Naive thymus-derived CD4-positive, alpha-beta T cell (primary cell): ENCODE measurements at regions not wholly inside any gene's neighbourhood (a gene's known extent, or its start where the extent isn't known, plus 50 kb on each side); places are given as distances from the start of the nearest gene placed in this dataset.

Experiments
- ATAC-seq: fragments of 150-1000 bp; cut with Tn5 transposase; 2 replicates; pipeline ENCODE4 v1.10.0; 2021; ENCODE audit warnings: mild to moderate bottlenecking, moderate library complexity
- CTCF ChIA-PET: fragments of 350-600 bp; sonication (Branson Sonifier 250); formaldehyde crosslinking; loops from one replicate; lab custom pipeline; 2021; ENCODE audit warnings: antibody characterized with exemption; lab: Charles Lee
- POLR2A ChIA-PET: fragments of 350-600 bp; sonication (Branson Sonifier 250); formaldehyde crosslinking; loops from one replicate; lab custom pipeline; 2021; ENCODE audit warnings: antibody characterized with exemption, inconsistent platforms; lab: Charles Lee
- DNase-seq, 9 donors: peaks; one replicate each; pipeline versions ENCODE4 v3.0.0 to v3.0.0-alpha.2; 2020 to 2022; ENCODE audit warnings: mixed read lengths in 1 of 9
- H3K27ac ChIP-seq: one replicate; pipeline ENCODE4 v1.7.0; 2013; ENCODE audit warnings: mild to moderate bottlenecking, low read depth, low read length, moderate library complexity
- H3K27me3 ChIP-seq, 2 donors: one replicate each; pipeline ENCODE4 v1.7.0; 2013; ENCODE audit warnings: low read length in 2 of 2, mild to moderate bottlenecking in 2 of 2, moderate library complexity in 2 of 2; ENCODE audit not compliant: control insufficient read depth in 2 of 2, insufficient read depth in 2 of 2
- H3K36me3 ChIP-seq, 3 experiments: 1 replicate in 2 of 3; 2 replicates in 1 of 3; pipeline ENCODE4 v1.7.0; 2013; ENCODE audit warnings: low read length in 3 of 3, mild to moderate bottlenecking in 3 of 3, moderate library complexity in 1 of 3; ENCODE audit not compliant: insufficient read depth in 3 of 3, control insufficient read depth in 2 of 3
- H3K4me1 ChIP-seq, 2 donors: one replicate each; pipeline ENCODE4 v1.7.0; 2013; ENCODE audit warnings: low read length in 2 of 2, mild to moderate bottlenecking in 2 of 2, moderate library complexity in 1 of 2; ENCODE audit not compliant: control insufficient read depth in 2 of 2, insufficient read depth in 2 of 2
- H3K4me3 ChIP-seq: 2 replicates; pipeline ENCODE4 v1.7.0; 2013; ENCODE audit warnings: mild to moderate bottlenecking, low read length
- H3K9me3 ChIP-seq, 3 experiments: 1 replicate in 2 of 3; 2 replicates in 1 of 3; pipeline ENCODE4 v1.7.0; 2013; ENCODE audit warnings: low read length in 3 of 3; ENCODE audit not compliant: control insufficient read depth in 2 of 3
- H3K27ac Mint-ChIP-seq, 9 donors: one replicate each; pipeline ENCODE4 v1.8.0; 2020 to 2022; ENCODE audit warnings: mixed read lengths in 9 of 9, mild to moderate bottlenecking in 8 of 9, moderate library complexity in 5 of 9, inconsistent platforms in 2 of 9
- H3K27me3 Mint-ChIP-seq, 5 donors: one replicate each; pipeline ENCODE4 v1.8.0; 2021 to 2022; ENCODE audit warnings: mixed read lengths in 5 of 5, mild to moderate bottlenecking in 1 of 5
- H3K36me3 Mint-ChIP-seq, 5 donors: one replicate each; pipeline ENCODE4 v1.8.0; 2020 to 2022; ENCODE audit warnings: mixed read lengths in 5 of 5, mild to moderate bottlenecking in 3 of 5, inconsistent platforms in 1 of 5
- H3K4me1 Mint-ChIP-seq, 7 donors: one replicate each; pipeline ENCODE4 v1.8.0; 2020 to 2022; ENCODE audit warnings: mixed read lengths in 7 of 7, mild to moderate bottlenecking in 3 of 7, inconsistent platforms in 1 of 7
- H3K4me3 Mint-ChIP-seq, 10 donors: one replicate each; pipeline ENCODE4 v1.8.0; 2020 to 2022; ENCODE audit warnings: mild to moderate bottlenecking in 10 of 10, mixed read lengths in 10 of 10, moderate library complexity in 6 of 10, inconsistent platforms in 2 of 10
- H3K9me3 Mint-ChIP-seq, 11 donors: one replicate each; pipeline ENCODE4 v1.8.0; 2020 to 2022; ENCODE audit warnings: mixed read lengths in 11 of 11, mild to moderate bottlenecking in 4 of 11, inconsistent platforms in 1 of 11, moderate library complexity in 1 of 11
- intact Hi-C, 2 donors: fragments of 100-400 bp; cut with micrococcal nuclease; formaldehyde crosslinking; loops; one replicate each; pipeline ENCODE4 v1.15.1; 2023

GRCh38 chr5:33282157-33282556, 158.6 kb upstream of the TARS1 start:
- ChIA-PET POLR2A (no interaction called here), CTCF (no interaction called here)
- ATAC-seq (no peak), DNase-seq (no peak)
- Histone ChIP-seq H3K27ac (no peak overlapping the region), H3K27me3 (no peaks in the 10 kb centered on the region), H3K4me1 (no peaks in the 10 kb centered on the region), H3K9me3 (no peaks in the 10 kb centered on the region), H3K4me3 (no peak overlapping the region), H3K36me3 (no peaks in the 10 kb centered on the region)
- H3K27me3 Mint-ChIP-seq, result no peaks in the 10 kb centered on the region
- no peaks in the 10 kb centered on the region for H3K36me3 Mint-ChIP-seq
- H3K27ac Mint-ChIP-seq, result no peak overlapping the region
- intact Hi-C loops, result no loop called here
- no peaks in the 10 kb centered on the region for H3K4me1 Mint-ChIP-seq
- no peak overlapping the region for H3K4me3 Mint-ChIP-seq
- H3K9me3 Mint-ChIP-seq, result peaks cover 0 to 8% (median 0%) of the 10 kb centered on the region in 11 donors

- Mint-ChIP-seq H3K27me3 (no peaks in the 10 kb centered on the region), H3K36me3 (no peaks in the 10 kb centered on the region), H3K4me1 (no peaks in the 10 kb centered on the region), H3K27ac (no peak overlapping the region), H3K4me3 (no peak overlapping the region), H3K9me3 (peaks cover 0 to 8% (median 0%) of the 10 kb centered on the region in 11 donors)
- no peaks in the 10 kb centered on the region for H3K9me3 ChIP-seq
- H3K27ac ChIP-seq, result no peak overlapping the region
- POLR2A ChIA-PET, result no interaction called here
- H3K4me1 ChIP-seq, result no peaks in the 10 kb centered on the region
- ATAC-seq (no peak), DNase-seq (no peak)
- H3K27me3 ChIP-seq, result no peaks in the 10 kb centered on the region
- H3K36me3 ChIP-seq, result no peaks in the 10 kb centered on the region
- CTCF ChIA-PET, result no interaction called here
- no peak overlapping the region for H3K4me3 ChIP-seq
- intact Hi-C loops, result no loop called here
Measured at GRCh38 chr5:33282696-33283095, 158.1 kb upstream of the TARS1 start.

- H3K36me3 ChIP-seq, result no peaks in the 10 kb centered on the region
- CTCF ChIA-PET, result no interaction called here
- Mint-ChIP-seq H3K27ac (no peak overlapping the region), H3K4me1 (no peaks in the 10 kb centered on the region), H3K9me3 (peaks cover 0 to 5% (median 0%) of the 10 kb centered on the region in 11 donors), H3K36me3 (no peaks in the 10 kb centered on the region), H3K4me3 (no peak overlapping the region), H3K27me3 (no peaks in the 10 kb centered on the region)
- POLR2A ChIA-PET, result no interaction called here
- H3K27ac ChIP-seq, result no peak overlapping the region
- H3K9me3 ChIP-seq, result no peaks in the 10 kb centered on the region
- no peak for ATAC-seq
- no peak for DNase-seq
- no peak overlapping the region for H3K4me3 ChIP-seq
- intact Hi-C loops, result no loop called here
- no peaks in the 10 kb centered on the region for H3K4me1 ChIP-seq
- H3K27me3 ChIP-seq, result no peaks in the 10 kb centered on the region
Measured at GRCh38 chr5:33283243-33283642, 157.5 kb upstream of the TARS1 start.

GRCh38 chr5:33284681-33285080, 156.1 kb upstream of the TARS1 start:
- H3K9me3 Mint-ChIP-seq, result peaks cover 0 to 3% (median 0%) of the 10 kb centered on the region in 11 donors
- H3K27me3 ChIP-seq, result no peaks in the 10 kb centered on the region
- no peak overlapping the region for H3K27ac ChIP-seq
- no peak overlapping the region for H3K27ac Mint-ChIP-seq
- no peaks in the 10 kb centered on the region for H3K4me1 Mint-ChIP-seq
- ChIA-PET CTCF (no interaction called here), POLR2A (no interaction called here)
- no peaks in the 10 kb centered on the region for H3K27me3 Mint-ChIP-seq
- intact Hi-C loops, result no loop called here
- H3K4me1 ChIP-seq, result no peaks in the 10 kb centered on the region
- no peak overlapping the region for H3K4me3 Mint-ChIP-seq
- DNase-seq, result no peak
- no peaks in the 10 kb centered on the region for H3K36me3 Mint-ChIP-seq
- ATAC-seq, result no peak
- H3K9me3 ChIP-seq, result no peaks in the 10 kb centered on the region
- no peak overlapping the region for H3K4me3 ChIP-seq
- no peaks in the 10 kb centered on the region for H3K36me3 ChIP-seq

GRCh38 chr5:33287242-33287641, 153.5 kb upstream of the TARS1 start:
- H3K36me3 Mint-ChIP-seq, result peaks cover 0 to 7% (median 0%) of the 10 kb centered on the region in 5 donors
- CTCF ChIA-PET, result no interaction called here

GRCh38 chr5:33291216-33292000, 149.4 kb upstream of the TARS1 start:
- ATAC-seq (no peak), DNase-seq (no peak)
- CTCF ChIA-PET, result interaction anchor here (0.5 kb wide), 1 partner anchor 173 kb away, joined by 7 read pairs; no protein-coding TSS in a partner anchor
- H3K27me3 Mint-ChIP-seq, result no peaks in the 10 kb centered on the region
- Histone ChIP-seq H3K9me3 (no peaks in the 10 kb centered on the region), H3K4me1 (no peaks in the 10 kb centered on the region), H3K27ac (no peak overlapping the region), H3K27me3 (no peaks in the 10 kb centered on the region), H3K4me3 (no peak overlapping the region), H3K36me3 (no peaks in the 10 kb centered on the region)
- POLR2A ChIA-PET, result no interaction called here
- H3K36me3 Mint-ChIP-seq, result peaks cover 0 to 7% (median 0%) of the 10 kb centered on the region in 5 donors
- no peaks in the 10 kb centered on the region for H3K4me1 Mint-ChIP-seq
- peaks cover 0 to 19% (median 8%) of the 10 kb centered on the region in 11 donors for H3K9me3 Mint-ChIP-seq
- intact Hi-C loops, result loop anchor here in 1 of 2 donors (10.0 kb wide), 1 partner anchor 127 kb away; no protein-coding TSS in a partner anchor
- H3K4me3 Mint-ChIP-seq, result no peak overlapping the region
- no peak overlapping the region for H3K27ac Mint-ChIP-seq

More at GRCh38 chr5:33287242-33287641, 153.5 kb upstream of the TARS1 start:
- H3K9me3 ChIP-seq, result no peaks in the 10 kb centered on the region
- Mint-ChIP-seq H3K4me1 (no peaks in the 10 kb centered on the region), H3K4me3 (no peak overlapping the region), H3K9me3 (peaks cover 0 to 19% (median 6%) of the 10 kb centered on the region in 11 donors), H3K27me3 (no peaks in the 10 kb centered on the region), H3K27ac (no peak overlapping the region)
- H3K27ac ChIP-seq, result no peak overlapping the region
- intact Hi-C loops, result no loop called here
- POLR2A ChIA-PET, result no interaction called here
- H3K4me3 ChIP-seq, result no peak overlapping the region
- no peaks in the 10 kb centered on the region for H3K36me3 ChIP-seq
- ATAC-seq (no peak), DNase-seq (no peak)
- no peaks in the 10 kb centered on the region for H3K4me1 ChIP-seq
- no peaks in the 10 kb centered on the region for H3K27me3 ChIP-seq

GRCh38 chr5:33297760-33298216, 143.0 kb upstream of the TARS1 start:
- Mint-ChIP-seq H3K4me1 (peaks cover 0 to 12% (median 0%) of the 10 kb centered on the region in 7 donors), H3K36me3 (no peaks in the 10 kb centered on the region), H3K9me3 (peaks cover 0 to 9% (median 0%) of the 10 kb centered on the region in 11 donors), H3K4me3 (no peak overlapping the region), H3K27ac (no peak overlapping the region), H3K27me3 (peaks cover 0 to 3% (median 0%) of the 10 kb centered on the region in 5 donors)
- CTCF ChIA-PET, result no interaction called here
- DNase-seq (no peak), ATAC-seq (no peak)
- no peak overlapping the region for H3K27ac ChIP-seq
- intact Hi-C loops, result loop anchor here in 1 of 2 donors (10.0 kb wide), 1 partner anchor 133 kb away; no protein-coding TSS in a partner anchor
- no peak overlapping the region for H3K4me3 ChIP-seq
- POLR2A ChIA-PET, result no interaction called here
- H3K4me1 ChIP-seq, result no peaks in the 10 kb centered on the region
- no peaks in the 10 kb centered on the region for H3K27me3 ChIP-seq
- H3K36me3 ChIP-seq, result no peaks in the 10 kb centered on the region
- no peaks in the 10 kb centered on the region for H3K9me3 ChIP-seq
